ENCODE measurements at regions not wholly inside any gene's neighbourhood (a gene's known extent, or its start where the extent isn't known, plus 50 kb on each side); places are given as distances from the start of the nearest gene placed in this dataset.

DNA sequence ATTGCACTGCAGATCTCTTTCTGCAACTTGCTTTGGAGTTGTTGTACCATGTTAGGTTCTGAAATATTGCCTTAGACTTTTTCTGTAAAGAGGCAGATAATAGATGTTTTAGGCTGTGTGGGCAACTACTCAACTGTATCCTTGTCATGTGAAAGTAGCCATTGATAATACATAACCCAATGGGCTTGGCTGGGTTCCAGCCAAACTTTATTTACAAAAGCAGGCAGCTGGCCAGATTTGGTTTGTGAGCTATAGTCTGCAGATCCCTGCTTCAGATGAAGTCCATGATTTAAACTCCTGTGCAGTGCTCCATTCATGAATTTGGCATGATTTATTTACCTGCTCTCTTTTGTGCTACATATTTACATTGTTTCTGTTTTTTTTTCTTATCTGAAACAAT lies 300.4 kb downstream of the IRX2 start:
- TF ChIP-seq, protein P1, sequence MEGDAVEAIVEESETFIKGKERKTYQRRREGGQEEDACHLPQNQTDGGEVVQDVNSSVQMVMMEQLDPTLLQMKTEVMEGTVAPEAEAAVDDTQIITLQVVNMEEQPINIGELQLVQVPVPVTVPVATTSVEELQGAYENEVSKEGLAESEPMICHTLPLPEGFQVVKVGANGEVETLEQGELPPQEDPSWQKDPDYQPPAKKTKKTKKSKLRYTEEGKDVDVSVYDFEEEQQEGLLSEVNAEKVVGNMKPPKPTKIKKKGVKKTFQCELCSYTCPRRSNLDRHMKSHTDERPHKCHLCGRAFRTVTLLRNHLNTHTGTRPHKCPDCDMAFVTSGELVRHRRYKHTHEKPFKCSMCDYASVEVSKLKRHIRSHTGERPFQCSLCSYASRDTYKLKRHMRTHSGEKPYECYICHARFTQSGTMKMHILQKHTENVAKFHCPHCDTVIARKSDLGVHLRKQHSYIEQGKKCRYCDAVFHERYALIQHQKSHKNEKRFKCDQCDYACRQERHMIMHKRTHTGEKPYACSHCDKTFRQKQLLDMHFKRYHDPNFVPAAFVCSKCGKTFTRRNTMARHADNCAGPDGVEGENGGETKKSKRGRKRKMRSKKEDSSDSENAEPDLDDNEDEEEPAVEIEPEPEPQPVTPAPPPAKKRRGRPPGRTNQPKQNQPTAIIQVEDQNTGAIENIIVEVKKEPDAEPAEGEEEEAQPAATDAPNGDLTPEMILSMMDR (IDR thresholded peaks at IDR 0.05): no peak
- TF ChIP-seq EZH2 (IDR thresholded peaks at IDR 0.05) (no peak), EZH2phosphoT487 (IDR thresholded peaks at IDR 0.05) (no peak)

All from neural progenitor cell (in vitro differentiated cells).